ENCODE measurements at regions not wholly inside any gene's neighbourhood (a gene's known extent, or its start where the extent isn't known, plus 50 kb on each side); places are given as distances from the start of the nearest gene placed in this dataset.

DNA sequence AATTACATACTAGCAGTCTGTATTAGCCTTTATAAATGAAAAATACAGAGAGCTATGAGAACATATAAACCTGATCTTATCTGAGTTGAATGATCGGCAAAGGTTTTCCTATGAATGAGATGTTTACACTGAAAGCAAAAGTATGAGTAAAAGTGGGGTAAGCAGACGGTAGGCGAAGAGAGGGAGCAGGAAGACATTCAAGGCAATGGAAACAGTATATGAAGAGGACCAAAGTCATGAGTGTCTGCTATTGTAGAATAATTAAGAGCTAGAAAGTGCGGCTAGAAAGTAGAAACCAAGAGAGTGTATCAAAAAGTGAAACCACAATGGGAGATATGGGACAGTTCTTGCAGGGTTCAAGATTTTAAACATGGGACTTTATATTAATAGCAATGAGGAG lies 67.0 kb upstream of the TMLHE start:
- DNase-seq = no peak

DNA sequence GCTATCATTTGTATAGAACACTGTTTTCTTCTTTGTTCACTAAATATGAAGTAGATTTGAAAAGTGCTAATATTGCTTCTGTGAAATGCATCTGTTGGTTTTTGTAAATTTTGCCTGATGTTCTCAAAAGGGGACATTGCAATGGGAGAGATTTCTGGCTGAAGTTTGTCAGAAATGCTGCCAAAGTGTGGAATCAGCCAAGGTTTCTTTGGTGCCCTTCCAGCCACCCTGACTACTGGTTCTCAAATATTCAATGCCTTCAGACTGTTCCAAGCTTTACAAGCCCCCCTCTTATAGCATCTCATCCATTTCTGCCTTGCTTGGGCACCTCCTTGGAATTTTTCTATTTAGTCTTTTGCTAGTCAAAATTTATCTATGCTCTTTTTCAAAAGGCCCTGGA lies 60.6 kb upstream of the TMLHE start:
- no peak for DNase-seq

DNA sequence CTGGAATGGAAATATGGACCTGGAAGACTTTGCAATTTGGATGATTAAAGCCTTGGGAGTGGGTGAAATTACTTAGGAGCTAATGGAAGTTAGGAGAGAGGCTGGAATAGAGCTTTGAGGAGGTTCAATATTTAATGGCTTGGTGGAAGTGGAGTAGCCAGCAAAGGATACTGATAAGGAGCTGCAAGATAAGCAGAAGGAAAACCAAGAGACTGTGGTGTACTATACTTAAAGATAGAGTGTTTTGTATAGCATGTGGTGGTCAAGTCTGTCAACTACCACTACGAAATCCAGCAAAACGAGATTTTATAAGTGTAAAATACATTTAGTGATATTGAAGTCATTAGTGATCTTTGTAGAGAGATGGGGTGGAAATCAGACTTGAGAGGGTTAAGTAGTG lies 54.0 kb upstream of the TMLHE start:
- no peak for DNase-seq

Measured in activated naive CD4-positive, alpha-beta T cell (primary cell).